ENCODE measurements at regions not wholly inside any gene's neighbourhood (a gene's known extent, or its start where the extent isn't known, plus 50 kb on each side); places are given as distances from the start of the nearest gene placed in this dataset.

- H3K4me1 ChIP-seq (ENCODE audit: control extremely low read depth in 1 of 4, control insufficient read depth in 4 of 4, insufficient read depth in 4 of 4, low read length in 3 of 4), result no peaks in the 10 kb centered on the region
- ChIA-PET CTCF (interaction anchor here (1.3 to 4.1 kb wide), 4 partner anchors 33 to 512 kb away, joined by 3 to 15 read pairs (median 9); no protein-coding TSS in a partner anchor), POLR2A (no interaction called here)
- H3K4me3 ChIP-seq (ENCODE audit: control insufficient read depth in 1 of 7, extremely low read depth in 1 of 7, insufficient read depth in 4 of 7, low read depth in 2 of 7, low read length in 6 of 7), result no peak overlapping the region
- H3K27ac ChIP-seq (ENCODE audit: insufficient read depth in 1 of 2, low read depth in 1 of 2, low read length in 2 of 2, poor library complexity in 1 of 2, severe bottlenecking in 2 of 2), result no peak overlapping the region
- H3K27me3 ChIP-seq (replicated peaks in 2 of 5; ENCODE audit: control insufficient read depth in 4 of 5, insufficient read depth in 5 of 5, low read length in 4 of 5), result peaks cover 0 to 6% (median 0%) of the 10 kb centered on the region in 5 experiments
- no peak for DNase-seq
- 88% methylated on average over 2 of the region's 2 CpGs for WGBS (ENCODE audit: insufficient coverage)
- no peaks in the 10 kb centered on the region for H3K9me3 ChIP-seq (ENCODE audit: control extremely low read depth in 1 of 5, control insufficient read depth in 4 of 5, insufficient read depth in 2 of 5, low read depth in 1 of 5, low read length in 4 of 5)
- no peaks in the 10 kb centered on the region for H3K36me3 ChIP-seq (ENCODE audit: control insufficient read depth in 4 of 4, insufficient read depth in 4 of 4, low read length in 3 of 4)
Observed at GRCh38 chr20:23203310-23203709, 117.2 kb upstream of the CD93 start.

GRCh38 chr20:23201658-23202057, 115.5 kb upstream of the CD93 start:
- ChIA-PET POLR2A (no interaction called here), CTCF (interaction anchor here (0.7 to 4.1 kb wide), 16 partner anchors 10 to 1545 kb away, joined by 3 to 15 read pairs (median 3); partner anchors contain the start of gene CD93)
- Histone ChIP-seq H3K4me3 (ENCODE audit: control insufficient read depth in 1 of 7, extremely low read depth in 1 of 7, insufficient read depth in 4 of 7, low read depth in 2 of 7, low read length in 6 of 7) (no peak overlapping the region), H3K9me3 (ENCODE audit: control extremely low read depth in 1 of 5, control insufficient read depth in 4 of 5, insufficient read depth in 2 of 5, low read depth in 1 of 5, low read length in 4 of 5) (peaks cover 0 to 4% (median 0%) of the 10 kb centered on the region in 5 experiments), H3K4me1 (ENCODE audit: control extremely low read depth in 1 of 4, control insufficient read depth in 4 of 4, insufficient read depth in 4 of 4, low read length in 3 of 4) (no peaks in the 10 kb centered on the region), H3K36me3 (ENCODE audit: control insufficient read depth in 4 of 4, insufficient read depth in 4 of 4, low read length in 3 of 4) (no peaks in the 10 kb centered on the region), H3K27me3 (replicated peaks in 2 of 5; ENCODE audit: control insufficient read depth in 4 of 5, insufficient read depth in 5 of 5, low read length in 4 of 5) (peaks cover 0 to 6% (median 0%) of the 10 kb centered on the region in 5 experiments), H3K27ac (ENCODE audit: insufficient read depth in 1 of 2, low read depth in 1 of 2, low read length in 2 of 2, poor library complexity in 1 of 2, severe bottlenecking in 2 of 2) (no peak overlapping the region)
- 98% methylated on average over 6 of the region's 6 CpGs for whole genome bisulfite sequencing (ENCODE audit: insufficient coverage)
- no peak for DNase-seq

- WGBS (ENCODE audit: insufficient coverage), result 46% methylated on average over 6 of the region's 6 CpGs
Observed at GRCh38 chr20:23200914-23201313, 114.8 kb upstream of the CD93 start.

GRCh38 chr20:23200413-23200812, 114.3 kb upstream of the CD93 start:
- H3K27ac ChIP-seq (ENCODE audit: insufficient read depth in 1 of 2, low read depth in 1 of 2, low read length in 2 of 2, poor library complexity in 1 of 2, severe bottlenecking in 2 of 2), result no peak overlapping the region
- peaks cover 0 to 1% (median 0%) of the 10 kb centered on the region in 4 experiments for H3K4me1 ChIP-seq (ENCODE audit: control extremely low read depth in 1 of 4, control insufficient read depth in 4 of 4, insufficient read depth in 4 of 4, low read length in 3 of 4)
- ChIA-PET POLR2A (no interaction called here), CTCF (interaction anchor here (1.0 to 4.1 kb wide), 11 partner anchors 9 to 509 kb away, joined by 3 to 15 read pairs (median 4); partner anchors contain the start of gene CD93)
- H3K36me3 ChIP-seq (ENCODE audit: control insufficient read depth in 4 of 4, insufficient read depth in 4 of 4, low read length in 3 of 4), result no peaks in the 10 kb centered on the region
- WGBS (ENCODE audit: insufficient coverage), result 87% methylated on average over 12 of the region's 12 CpGs
- peaks cover 0 to 6% (median 0%) of the 10 kb centered on the region in 5 experiments for H3K27me3 ChIP-seq (replicated peaks in 2 of 5; ENCODE audit: control insufficient read depth in 4 of 5, insufficient read depth in 5 of 5, low read length in 4 of 5)
- no peak for DNase-seq
- no peak overlapping the region for H3K4me3 ChIP-seq (ENCODE audit: control insufficient read depth in 1 of 7, extremely low read depth in 1 of 7, insufficient read depth in 4 of 7, low read depth in 2 of 7, low read length in 6 of 7)
- peaks cover 0 to 11% (median 0%) of the 10 kb centered on the region in 5 experiments for H3K9me3 ChIP-seq (ENCODE audit: control extremely low read depth in 1 of 5, control insufficient read depth in 4 of 5, insufficient read depth in 2 of 5, low read depth in 1 of 5, low read length in 4 of 5)

More at GRCh38 chr20:23200914-23201313, 114.8 kb upstream of the CD93 start:
- peak; percentile 37 to 60 (median 56) for DNase-seq
- H3K27ac ChIP-seq (ENCODE audit: insufficient read depth in 1 of 2, low read depth in 1 of 2, low read length in 2 of 2, poor library complexity in 1 of 2, severe bottlenecking in 2 of 2), result no peak overlapping the region
- H3K4me3 ChIP-seq (ENCODE audit: control insufficient read depth in 1 of 7, extremely low read depth in 1 of 7, insufficient read depth in 4 of 7, low read depth in 2 of 7, low read length in 6 of 7), result no peak overlapping the region
- no peaks in the 10 kb centered on the region for H3K36me3 ChIP-seq (ENCODE audit: control insufficient read depth in 4 of 4, insufficient read depth in 4 of 4, low read length in 3 of 4)
- CTCF ChIA-PET, result interaction anchor here (0.7 to 4.1 kb wide), 16 partner anchors 10 to 1545 kb away, joined by 3 to 15 read pairs (median 3); partner anchors contain the start of gene CD93
- H3K4me1 ChIP-seq (ENCODE audit: control extremely low read depth in 1 of 4, control insufficient read depth in 4 of 4, insufficient read depth in 4 of 4, low read length in 3 of 4), result no peaks in the 10 kb centered on the region
- POLR2A ChIA-PET, result no interaction called here
- peaks cover 0 to 6% (median 0%) of the 10 kb centered on the region in 5 experiments for H3K27me3 ChIP-seq (replicated peaks in 2 of 5; ENCODE audit: control insufficient read depth in 4 of 5, insufficient read depth in 5 of 5, low read length in 4 of 5)
- peaks cover 0 to 11% (median 0%) of the 10 kb centered on the region in 5 experiments for H3K9me3 ChIP-seq (ENCODE audit: control extremely low read depth in 1 of 5, control insufficient read depth in 4 of 5, insufficient read depth in 2 of 5, low read depth in 1 of 5, low read length in 4 of 5)

- no peak for DNase-seq
- POLR2A ChIA-PET, result no interaction called here
- peaks cover 0 to 1% (median 0%) of the 10 kb centered on the region in 4 experiments for H3K4me1 ChIP-seq (ENCODE audit: control extremely low read depth in 1 of 4, control insufficient read depth in 4 of 4, insufficient read depth in 4 of 4, low read length in 3 of 4)
- H3K36me3 ChIP-seq (ENCODE audit: control insufficient read depth in 4 of 4, insufficient read depth in 4 of 4, low read length in 3 of 4), result no peaks in the 10 kb centered on the region
- H3K4me3 ChIP-seq (ENCODE audit: control insufficient read depth in 1 of 7, extremely low read depth in 1 of 7, insufficient read depth in 4 of 7, low read depth in 2 of 7, low read length in 6 of 7), result no peak overlapping the region
- peaks cover 0 to 11% (median 0%) of the 10 kb centered on the region in 5 experiments for H3K9me3 ChIP-seq (ENCODE audit: control extremely low read depth in 1 of 5, control insufficient read depth in 4 of 5, insufficient read depth in 2 of 5, low read depth in 1 of 5, low read length in 4 of 5)
- H3K27me3 ChIP-seq (replicated peaks in 2 of 5; ENCODE audit: control insufficient read depth in 4 of 5, insufficient read depth in 5 of 5, low read length in 4 of 5), result peaks cover 0 to 6% (median 0%) of the 10 kb centered on the region in 5 experiments
- WGBS (ENCODE audit: insufficient coverage), result 100% methylated on average over 1 of the region's 3 CpGs
- no peak overlapping the region for H3K27ac ChIP-seq (ENCODE audit: insufficient read depth in 1 of 2, low read depth in 1 of 2, low read length in 2 of 2, poor library complexity in 1 of 2, severe bottlenecking in 2 of 2)
- CTCF ChIA-PET, result interaction anchor here (4.1 kb wide), 1 partner anchor 508 kb away, joined by 15 read pairs; no protein-coding TSS in a partner anchor
Observed at GRCh38 chr20:23199356-23199755, 113.2 kb upstream of the CD93 start.

GRCh38 chr20:23198815-23199214, 112.7 kb upstream of the CD93 start:
- ChIA-PET CTCF (interaction anchor here (0.7 to 1.5 kb wide), 5 partner anchors 10 to 507 kb away, joined by 3 to 4 read pairs (median 3); no protein-coding TSS in a partner anchor), POLR2A (no interaction called here)
- Histone ChIP-seq H3K4me3 (ENCODE audit: control insufficient read depth in 1 of 7, extremely low read depth in 1 of 7, insufficient read depth in 4 of 7, low read depth in 2 of 7, low read length in 6 of 7) (no peak overlapping the region), H3K4me1 (ENCODE audit: control extremely low read depth in 1 of 4, control insufficient read depth in 4 of 4, insufficient read depth in 4 of 4, low read length in 3 of 4) (peaks cover 0 to 1% (median 0%) of the 10 kb centered on the region in 4 experiments), H3K27ac (ENCODE audit: insufficient read depth in 1 of 2, low read depth in 1 of 2, low read length in 2 of 2, poor library complexity in 1 of 2, severe bottlenecking in 2 of 2) (no peak overlapping the region), H3K9me3 (ENCODE audit: control extremely low read depth in 1 of 5, control insufficient read depth in 4 of 5, insufficient read depth in 2 of 5, low read depth in 1 of 5, low read length in 4 of 5) (peaks cover 0 to 11% (median 0%) of the 10 kb centered on the region in 5 experiments), H3K27me3 (replicated peaks in 2 of 5; ENCODE audit: control insufficient read depth in 4 of 5, insufficient read depth in 5 of 5, low read length in 4 of 5) (peaks cover 0 to 6% (median 0%) of the 10 kb centered on the region in 5 experiments), H3K36me3 (ENCODE audit: control insufficient read depth in 4 of 4, insufficient read depth in 4 of 4, low read length in 3 of 4) (no peaks in the 10 kb centered on the region)
- no peak for DNase-seq

- ChIA-PET CTCF (interaction anchor here (1.3 to 1.5 kb wide), 3 partner anchors 48 to 506 kb away, joined by 3 to 4 read pairs (median 3); no protein-coding TSS in a partner anchor), POLR2A (no interaction called here)
- peaks cover 0 to 11% (median 0%) of the 10 kb centered on the region in 5 experiments for H3K9me3 ChIP-seq (ENCODE audit: control extremely low read depth in 1 of 5, control insufficient read depth in 4 of 5, insufficient read depth in 2 of 5, low read depth in 1 of 5, low read length in 4 of 5)
- H3K4me1 ChIP-seq (ENCODE audit: control extremely low read depth in 1 of 4, control insufficient read depth in 4 of 4, insufficient read depth in 4 of 4, low read length in 3 of 4), result peaks cover 0 to 1% (median 0%) of the 10 kb centered on the region in 4 experiments
- H3K36me3 ChIP-seq (ENCODE audit: control insufficient read depth in 4 of 4, insufficient read depth in 4 of 4, low read length in 3 of 4), result no peaks in the 10 kb centered on the region
- DNase-seq, result no peak
- WGBS (ENCODE audit: insufficient coverage), result 97% methylated on average over 2 of the region's 4 CpGs
- no peak overlapping the region for H3K4me3 ChIP-seq (ENCODE audit: control insufficient read depth in 1 of 7, extremely low read depth in 1 of 7, insufficient read depth in 4 of 7, low read depth in 2 of 7, low read length in 6 of 7)
- peaks cover 0 to 6% (median 0%) of the 10 kb centered on the region in 5 experiments for H3K27me3 ChIP-seq (replicated peaks in 2 of 5; ENCODE audit: control insufficient read depth in 4 of 5, insufficient read depth in 5 of 5, low read length in 4 of 5)
- H3K27ac ChIP-seq (ENCODE audit: insufficient read depth in 1 of 2, low read depth in 1 of 2, low read length in 2 of 2, poor library complexity in 1 of 2, severe bottlenecking in 2 of 2), result no peak overlapping the region
Observed at GRCh38 chr20:23197836-23198235, 111.7 kb upstream of the CD93 start.

Data from common myeloid progenitor, CD34-positive (primary cell).